GM18951 (cell line): ENCODE measurements at regions not wholly inside any gene's neighbourhood (a gene's known extent, or its start where the extent isn't known, plus 50 kb on each side); places are given as distances from the start of the nearest gene placed in this dataset.

Experiments
- POLR2A ChIP-seq: IDR thresholded peaks from 4 replicates; pipeline ENCODE4 v1.6.1; 2011; ENCODE audit warnings: mild to moderate bottlenecking; ENCODE audit not compliant: insufficient read length, insufficient read depth; ENCODE audit errors: extremely low read depth
- in situ Hi-C: fragments of 300-500 bp; cut with MboI; formaldehyde crosslinking; loops from one replicate; pipeline ENCODE4 v1.12.0; 2022; ENCODE audit warnings: low sequenced_read_pairs, mixed read lengths, inconsistent platforms; ENCODE audit not compliant: unreplicated experiment

- in situ Hi-C loops, result no loop called here
- no peak for TF ChIP-seq POLR2A
Observed at GRCh38 chr1:42010381-42010780, 91.7 kb upstream of the HIVEP3 start.

- in situ Hi-C loops, result no loop called here
- TF ChIP-seq POLR2A, result no peak
Observed at GRCh38 chr1:42008264-42008663, 89.5 kb upstream of the HIVEP3 start.

GRCh38 chr1:42006836-42007235, 88.1 kb upstream of the HIVEP3 start:
- in situ Hi-C loops, result no loop called here

GRCh38 chr1:42006093-42006492, 87.4 kb upstream of the HIVEP3 start:
- TF ChIP-seq POLR2A, result no peak
- in situ Hi-C loops, result no loop called here

More at GRCh38 chr1:42006836-42007235, 88.1 kb upstream of the HIVEP3 start:
- TF ChIP-seq POLR2A, result no peak

DNA sequence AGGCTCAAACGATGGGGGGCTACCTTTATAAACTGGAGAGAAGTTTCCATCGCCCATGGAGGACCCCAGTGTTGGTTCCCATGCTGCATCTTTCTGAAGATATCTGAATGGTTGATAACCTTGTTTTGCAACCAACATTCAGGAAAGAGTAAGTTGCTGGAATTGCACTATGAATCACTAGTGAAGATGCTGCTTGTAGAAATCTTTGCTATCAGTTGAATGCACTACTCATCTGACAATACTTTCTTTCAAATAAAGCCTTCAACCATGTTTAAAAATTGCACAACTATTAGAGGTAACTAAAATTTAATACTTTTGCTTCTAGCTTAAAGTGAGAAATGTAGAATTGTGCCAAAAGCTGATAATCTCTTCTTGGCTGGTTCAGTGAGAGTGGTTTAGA, 86.8 kb upstream of the HIVEP3 start:
- in situ Hi-C loops, result no loop called here
- TF ChIP-seq POLR2A, result no peak

- in situ Hi-C loops, result no loop called here
- TF ChIP-seq POLR2A, result no peak
Observed at GRCh38 chr1:42004860-42005259, 86.1 kb upstream of the HIVEP3 start.

DNA sequence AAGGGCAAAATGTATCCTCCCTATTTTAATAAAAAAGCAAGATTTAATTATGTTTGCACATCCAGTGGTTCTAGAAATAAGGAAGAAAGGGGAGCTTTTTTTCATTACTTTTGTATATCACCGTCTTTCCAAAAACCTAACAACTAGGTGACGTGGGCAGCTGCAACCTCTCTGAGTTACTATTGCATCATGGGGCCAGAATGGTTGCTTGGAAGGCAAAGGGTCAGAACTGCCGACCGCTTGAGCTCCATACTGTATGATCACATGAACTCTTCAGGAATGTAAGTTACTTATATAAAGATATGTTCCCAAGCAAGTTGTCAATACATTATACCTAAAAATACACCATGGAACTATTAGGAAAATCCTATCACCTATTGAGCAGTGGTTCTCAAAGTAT, 85.6 kb upstream of the HIVEP3 start:
- in situ Hi-C loops, result no loop called here

DNA sequence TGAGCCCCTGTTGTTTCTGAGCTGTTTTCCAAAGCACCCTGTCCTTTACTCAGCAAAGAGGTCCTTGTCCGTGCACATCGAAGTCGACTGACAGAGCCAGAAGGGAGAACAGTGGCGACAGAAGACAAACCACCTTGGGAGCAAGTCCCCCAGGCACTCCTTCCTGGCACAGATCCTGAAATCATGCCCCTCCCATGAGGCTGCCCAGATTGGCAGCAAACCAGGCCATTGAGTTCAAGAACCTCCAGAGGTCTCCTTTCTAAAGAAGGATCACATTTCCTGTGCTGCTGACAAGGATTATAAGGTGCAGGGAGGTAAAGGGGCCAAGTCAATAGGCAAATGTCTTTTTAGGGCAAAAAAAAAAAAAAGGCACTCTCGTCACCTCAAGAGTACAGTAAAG, 84.7 kb upstream of the HIVEP3 start:
- in situ Hi-C loops, result no loop called here
- TF ChIP-seq POLR2A, result no peak

More for the DNA sequence above, 85.6 kb upstream of the HIVEP3 start:
- TF ChIP-seq POLR2A, result no peak

DNA sequence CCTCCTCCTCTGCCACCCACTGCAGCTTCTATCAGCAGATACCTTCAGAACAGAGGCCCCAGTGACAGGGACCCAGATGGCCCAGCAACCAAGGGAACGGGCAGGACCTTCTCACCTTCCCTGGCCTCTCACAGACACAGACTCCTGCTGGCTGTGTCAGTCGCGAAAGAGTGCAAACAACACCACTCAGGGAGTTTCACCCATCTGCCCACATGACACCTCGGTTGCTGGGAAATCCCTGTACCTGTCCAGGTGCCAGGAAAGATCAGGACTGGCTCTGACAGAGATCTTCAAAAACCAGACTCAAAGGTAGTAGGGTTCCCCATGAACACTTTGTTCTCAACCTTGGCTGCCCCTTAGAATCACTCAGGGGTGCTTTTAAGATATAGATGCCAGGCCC, 83.5 kb upstream of the HIVEP3 start:
- in situ Hi-C loops, result no loop called here
- TF ChIP-seq POLR2A, result no peak

- no peak for TF ChIP-seq POLR2A
- in situ Hi-C loops, result no loop called here
Observed at GRCh38 chr1:42000766-42001165, 82.0 kb upstream of the HIVEP3 start.

GRCh38 chr1:41999884-42000283, 81.2 kb upstream of the HIVEP3 start:
- in situ Hi-C loops, result no loop called here
- no peak for TF ChIP-seq POLR2A

GRCh38 chr1:41998250-41998649, 79.5 kb upstream of the HIVEP3 start:
- in situ Hi-C loops, result no loop called here
- TF ChIP-seq POLR2A, result no peak

DNA sequence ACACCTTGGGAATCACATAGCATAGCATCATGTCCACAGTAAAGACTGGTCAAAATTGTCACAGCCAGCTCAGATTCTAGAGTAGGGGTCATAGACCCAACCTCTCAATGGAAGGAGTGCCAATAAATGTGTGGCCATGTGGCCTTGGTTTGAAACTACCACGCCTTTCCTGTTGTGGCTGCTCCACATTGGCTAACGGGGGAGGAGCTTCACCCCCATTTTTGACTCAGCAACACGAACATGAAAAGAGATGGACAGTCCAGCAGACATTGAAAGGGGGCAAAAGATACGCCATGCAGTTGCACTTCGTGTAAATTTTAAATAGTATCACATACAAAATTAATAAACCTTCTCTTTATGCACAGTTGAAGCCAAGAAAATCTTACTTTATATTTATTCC, 78.4 kb upstream of the HIVEP3 start:
- in situ Hi-C loops, result no loop called here
- no peak for TF ChIP-seq POLR2A

DNA sequence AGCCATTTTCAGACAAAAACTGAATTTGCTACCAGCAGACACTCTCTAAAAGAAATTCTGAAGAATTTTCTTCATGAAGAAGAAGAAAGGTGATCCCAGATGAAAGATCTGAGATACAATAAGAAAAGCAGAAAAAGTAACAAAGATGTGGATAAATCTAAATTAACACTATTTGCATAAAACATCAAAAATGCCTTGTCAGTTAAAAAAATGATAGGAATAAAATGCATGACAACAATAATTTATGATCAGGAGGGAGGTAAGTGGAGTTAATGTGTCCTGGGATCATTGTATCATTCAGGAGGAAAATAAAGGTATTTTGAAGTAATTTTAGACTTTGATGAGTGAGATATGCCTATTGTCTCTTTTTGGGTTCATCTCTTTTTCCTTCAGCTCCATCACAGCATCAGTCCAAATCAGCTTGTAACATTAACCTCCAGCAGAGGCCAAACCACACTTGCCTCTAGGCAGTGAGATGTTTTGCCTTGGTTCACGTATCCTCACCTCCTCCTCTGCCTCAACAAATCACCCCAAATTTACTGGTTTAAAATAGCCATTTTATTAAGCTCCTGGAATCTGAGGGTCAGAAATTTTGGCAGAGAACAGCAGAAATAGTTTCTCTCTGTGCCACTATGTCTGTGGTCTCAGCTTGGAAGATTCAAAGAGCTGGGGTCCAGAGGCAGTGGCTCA, 76.9 kb upstream of the HIVEP3 start:
- no peak for TF ChIP-seq POLR2A
- in situ Hi-C loops, result no loop called here
